Thymus (tissue), 11 donors: ENCODE measurements at regions not wholly inside any gene's neighbourhood (a gene's known extent, or its start where the extent isn't known, plus 50 kb on each side); places are given as distances from the start of the nearest gene placed in this dataset.

Source experiments
- DNase-seq, 9 donors: peaks; one replicate each; pipeline ENCODE4 v3.0.0-alpha.2; 2013; ENCODE audit warnings: low spot score in 9 of 9, low read depth in 6 of 9, missing footprints in 1 of 9
- H3K27ac ChIP-seq, 2 donors: one replicate each; pipeline ENCODE4 v1.5.1; 2013; ENCODE audit warnings: control low read depth in 1 of 2, low read depth in 1 of 2, low read length in 1 of 2, mild to moderate bottlenecking in 1 of 2, moderate library complexity in 1 of 2
- H3K27me3 ChIP-seq, 2 donors: one replicate each; pipeline ENCODE4 v1.5.1; 2013; ENCODE audit warnings: low read length in 1 of 2; ENCODE audit not compliant: control insufficient read depth in 2 of 2, insufficient read depth in 1 of 2
- H3K36me3 ChIP-seq, 2 donors: one replicate each; pipeline ENCODE4 v1.5.1; 2013; ENCODE audit warnings: low read length in 1 of 2, mild to moderate bottlenecking in 1 of 2, moderate library complexity in 1 of 2; ENCODE audit not compliant: control insufficient read depth in 2 of 2, insufficient read depth in 2 of 2
- H3K4me1 ChIP-seq, 2 donors: one replicate each; pipeline ENCODE4 v1.5.1; 2013; ENCODE audit warnings: low read length in 2 of 2; ENCODE audit not compliant: control insufficient read depth in 2 of 2, insufficient read depth in 2 of 2
- H3K4me3 ChIP-seq, 2 donors: one replicate each; pipeline ENCODE4 v1.5.1; 2013; ENCODE audit warnings: low read length in 2 of 2, control low read depth in 1 of 2, mild to moderate bottlenecking in 1 of 2
- H3K9me3 ChIP-seq, 2 donors: one replicate each; pipeline ENCODE4 v1.5.1; 2013; ENCODE audit warnings: low read length in 1 of 2, mild to moderate bottlenecking in 1 of 2; ENCODE audit not compliant: control insufficient read depth in 2 of 2, insufficient read depth in 1 of 2
- WGBS: extraction: QIAGEN DNeasy Blood & Tissue Kit; methylation state at CpG from one replicate; pipeline ENCODE4 v1.1.7; 2013; 5-methylcytosine and 5-hydroxymethylcytosine counted together
- donor health status: healthy.

GRCh38 chr15:98433346-98433745, 215.0 kb upstream of the IGF1R start:
- H3K36me3 ChIP-seq, result no peaks in the 10 kb centered on the region
- DNase-seq, result no peak
- H3K27me3 ChIP-seq, result peaks cover 6 to 24% of the 10 kb centered on the region in 2 donors
- no peak overlapping the region for H3K27ac ChIP-seq
- H3K4me1 ChIP-seq, result peaks cover 2 to 4% of the 10 kb centered on the region in 2 donors
- 93% methylated on average over 6 of the region's 6 CpGs for WGBS
- peaks cover 0 to 6% of the 10 kb centered on the region in 2 donors for H3K9me3 ChIP-seq
- H3K4me3 ChIP-seq, result no peak overlapping the region

DNA sequence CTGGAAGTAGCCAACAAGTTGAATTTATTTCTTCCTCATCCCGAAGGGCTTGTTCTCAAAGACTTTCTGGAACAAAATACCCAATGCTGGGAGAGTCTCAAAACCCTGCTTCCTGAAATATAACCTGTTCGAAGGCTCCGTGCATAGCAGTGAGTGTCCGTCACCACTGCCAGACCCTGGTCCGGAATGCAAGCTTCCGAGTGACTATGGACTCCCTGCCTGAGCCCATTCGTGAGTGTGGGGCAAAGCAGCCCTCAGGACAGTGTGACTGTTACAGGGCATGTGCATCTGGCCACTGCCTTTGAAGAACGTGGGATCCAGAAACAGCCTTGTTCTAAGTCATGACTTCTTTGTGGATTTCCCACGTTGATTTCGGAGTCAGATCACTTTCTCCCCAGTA, 214.5 kb upstream of the IGF1R start:
- WGBS, result 91% methylated on average over 10 of the region's 10 CpGs

GRCh38 chr15:98437752-98438151, 210.6 kb upstream of the IGF1R start:
- no peak for DNase-seq
- no peaks in the 10 kb centered on the region for H3K27me3 ChIP-seq
- no peak overlapping the region for H3K4me3 ChIP-seq
- H3K27ac ChIP-seq, result no peak overlapping the region
- WGBS, result 94% methylated on average over 2 of the region's 2 CpGs
- no peaks in the 10 kb centered on the region for H3K36me3 ChIP-seq
- H3K4me1 ChIP-seq, result peaks cover 0 to 3% of the 10 kb centered on the region in 2 donors
- H3K9me3 ChIP-seq, result no peaks in the 10 kb centered on the region

More for the DNA sequence above, 214.5 kb upstream of the IGF1R start:
- H3K27ac ChIP-seq, result no peak overlapping the region
- no peaks in the 10 kb centered on the region for H3K4me1 ChIP-seq
- H3K27me3 ChIP-seq, result peaks cover under 1 to 19% of the 10 kb centered on the region in 2 donors
- no peak overlapping the region for H3K4me3 ChIP-seq
- H3K36me3 ChIP-seq, result no peaks in the 10 kb centered on the region
- DNase-seq, result no peak
- peaks cover 0 to 6% of the 10 kb centered on the region in 2 donors for H3K9me3 ChIP-seq

GRCh38 chr15:98438326-98438725, 210.0 kb upstream of the IGF1R start:
- H3K27ac ChIP-seq, result no peak overlapping the region
- peaks cover 0 to 7% of the 10 kb centered on the region in 2 donors for H3K4me1 ChIP-seq
- no peak overlapping the region for H3K4me3 ChIP-seq
- 97% methylated on average over 5 of the region's 5 CpGs for WGBS
- H3K27me3 ChIP-seq, result no peaks in the 10 kb centered on the region
- H3K36me3 ChIP-seq, result no peaks in the 10 kb centered on the region
- DNase-seq, result no peak
- H3K9me3 ChIP-seq, result no peaks in the 10 kb centered on the region

GRCh38 chr15:98438907-98439306, 209.4 kb upstream of the IGF1R start:
- peaks cover 0 to 10% of the 10 kb centered on the region in 2 donors for H3K4me1 ChIP-seq
- no peak for DNase-seq

DNA sequence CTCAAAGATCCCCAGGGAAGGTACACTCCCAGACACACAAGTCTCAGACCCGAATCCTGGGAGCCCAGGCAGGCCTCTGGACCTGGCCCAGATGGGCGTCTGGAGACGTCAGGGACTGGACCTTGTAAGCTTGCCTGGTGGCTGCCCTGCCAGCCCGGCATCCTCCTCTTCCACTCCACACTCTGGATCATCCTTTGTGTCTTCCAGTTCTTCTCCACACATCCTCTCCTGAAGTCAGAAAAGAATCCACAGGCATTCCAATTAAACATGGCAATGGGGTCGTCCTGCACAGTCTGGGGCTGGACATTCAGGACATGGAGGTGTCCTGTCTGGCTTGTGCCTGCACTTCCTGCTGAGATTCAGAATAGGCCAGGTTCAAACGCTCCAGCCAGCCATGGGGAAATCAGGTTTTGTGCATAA, 208.8 kb upstream of the IGF1R start:
- no peak overlapping the region for H3K4me3 ChIP-seq
- H3K9me3 ChIP-seq, result no peaks in the 10 kb centered on the region
- 90% methylated on average over 6 of the region's 6 CpGs for WGBS
- DNase-seq, result no peak
- H3K27me3 ChIP-seq, result no peaks in the 10 kb centered on the region
- H3K4me1 ChIP-seq, result peaks cover 0 to 10% of the 10 kb centered on the region in 2 donors
- no peaks in the 10 kb centered on the region for H3K36me3 ChIP-seq
- no peak overlapping the region for H3K27ac ChIP-seq

More at GRCh38 chr15:98438907-98439306, 209.4 kb upstream of the IGF1R start:
- Histone ChIP-seq H3K36me3 (no peaks in the 10 kb centered on the region), H3K27me3 (no peaks in the 10 kb centered on the region), H3K27ac (no peak overlapping the region), H3K4me3 (no peak overlapping the region), H3K9me3 (no peaks in the 10 kb centered on the region)
- 96% methylated on average over 7 of the region's 7 CpGs for WGBS

GRCh38 chr15:98440917-98441316, 207.4 kb upstream of the IGF1R start:
- no peaks in the 10 kb centered on the region for H3K9me3 ChIP-seq
- H3K27ac ChIP-seq, result no peak overlapping the region
- no peaks in the 10 kb centered on the region for H3K27me3 ChIP-seq
- peaks cover 0 to 13% of the 10 kb centered on the region in 2 donors for H3K4me1 ChIP-seq
- no peak for DNase-seq
- H3K36me3 ChIP-seq, result no peaks in the 10 kb centered on the region
- no peak overlapping the region for H3K4me3 ChIP-seq
- WGBS, result 88% methylated on average over 8 of the region's 8 CpGs

- no peaks in the 10 kb centered on the region for H3K36me3 ChIP-seq
- H3K9me3 ChIP-seq, result no peaks in the 10 kb centered on the region
- DNase-seq, result no peak
- peaks cover 0 to 13% of the 10 kb centered on the region in 2 donors for H3K4me1 ChIP-seq
- no peak overlapping the region for H3K27ac ChIP-seq
- no peak overlapping the region for H3K4me3 ChIP-seq
- H3K27me3 ChIP-seq, result no peaks in the 10 kb centered on the region
- 80% methylated on average over 5 of the region's 5 CpGs for WGBS
Observed at GRCh38 chr15:98441599-98441998, 206.7 kb upstream of the IGF1R start.

GRCh38 chr15:98442379-98442833, 205.9 kb upstream of the IGF1R start:
- Histone ChIP-seq H3K9me3 (no peaks in the 10 kb centered on the region), H3K4me1 (peaks cover 0 to 13% of the 10 kb centered on the region in 2 donors), H3K27ac (no peak overlapping the region), H3K4me3 (no peak overlapping the region), H3K36me3 (no peaks in the 10 kb centered on the region), H3K27me3 (no peaks in the 10 kb centered on the region)
- DNase-seq, result peak in 7 of 9 donors; percentile 54 to 85 (median 68)
- 25% methylated on average over 4 of the region's 4 CpGs for WGBS
